Neural progenitor cell (in vitro differentiated cells): ENCODE measurements at regions not wholly inside any gene's neighbourhood (a gene's known extent, or its start where the extent isn't known, plus 50 kb on each side); places are given as distances from the start of the nearest gene placed in this dataset.

Source experiments
- DNase-seq: peaks from one replicate; pipeline ENCODE4 v3.0.0-alpha.2; 2016; ENCODE audit warnings: low spot score
- H2AFZ ChIP-seq: fragments of 200-600 bp; sonication (generic); replicated peaks from 2 replicates; pipeline ENCODE4 v1.6.1; 2016; ENCODE audit warnings: antibody characterized with exemption
- H3F3A ChIP-seq: fragments of 200-600 bp; sonication (generic); 2 replicates; pipeline ENCODE4 v1.6.1; 2016; ENCODE audit warnings: antibody characterized with exemption, low read depth
- H3K27ac ChIP-seq: fragments of 200-600 bp; sonication (generic); 2 replicates; pipeline ENCODE4 v1.5.1; 2016; ENCODE audit warnings: mild to moderate bottlenecking
- H3K27me3 ChIP-seq: fragments of 200-600 bp; sonication (generic); 2 replicates; pipeline ENCODE4 v1.6.1; 2016; ENCODE audit warnings: mild to moderate bottlenecking, moderate library complexity
- H3K36me3 ChIP-seq: fragments of 200-600 bp; sonication (generic); 2 replicates; pipeline ENCODE4 v1.5.1; 2016
- H3K4me1 ChIP-seq: fragments of 200-600 bp; sonication (generic); 2 replicates; pipeline ENCODE4 v1.6.1; 2016; ENCODE audit warnings: mixed run types
- H3K4me2 ChIP-seq: fragments of 200-600 bp; sonication (generic); 2 replicates; pipeline ENCODE4 v1.6.1; 2016
- H3K4me3 ChIP-seq: fragments of 200-600 bp; sonication (generic); 2 replicates; pipeline ENCODE4 v1.5.1; 2016
- H3K79me2 ChIP-seq: fragments of 200-600 bp; sonication (generic); 2 replicates; pipeline ENCODE4 v1.6.1; 2016; ENCODE audit warnings: low read depth
- H3K9ac ChIP-seq: fragments of 200-600 bp; sonication (generic); 2 replicates; pipeline ENCODE4 v1.6.1; 2016
- H3K9me3 ChIP-seq: fragments of 200-600 bp; sonication (generic); 2 replicates; pipeline ENCODE4 v1.5.1; 2016; ENCODE audit warnings: low read depth
- H4K20me1 ChIP-seq: fragments of 200-600 bp; sonication (generic); 2 replicates; pipeline ENCODE4 v1.6.1; 2016; ENCODE audit warnings: low read depth
- H3K27ac Mint-ChIP-seq: 3 replicates; pipeline ENCODE4 v1.8.0; 2021; ENCODE audit warnings: mixed read lengths
- H3K27me3 Mint-ChIP-seq: 2 replicates; pipeline ENCODE4 v1.8.0; 2022; ENCODE audit warnings: low read depth, mild to moderate bottlenecking, inconsistent platforms, moderate library complexity, mixed read lengths; ENCODE audit not compliant: insufficient read depth
- H3K36me3 Mint-ChIP-seq: 3 replicates; pipeline ENCODE4 v1.8.0; 2021; ENCODE audit warnings: mixed read lengths
- H3K4me1 Mint-ChIP-seq: 3 replicates; pipeline ENCODE4 v1.8.0; 2021; ENCODE audit warnings: mixed read lengths
- H3K4me3 Mint-ChIP-seq: 3 replicates; pipeline ENCODE4 v1.8.0; 2021; ENCODE audit warnings: mild to moderate bottlenecking, moderate library complexity, mixed read lengths
- H3K9me3 Mint-ChIP-seq: 3 replicates; pipeline ENCODE4 v1.8.0; 2020; ENCODE audit warnings: mixed read lengths
- CTCF ChIP-seq: fragments of 200-600 bp; sonication (generic); IDR thresholded peaks from 2 replicates; pipeline ENCODE4 v1.5.1; 2017; ENCODE audit warnings: antibody characterized with exemption, mild to moderate bottlenecking
- EZH2 ChIP-seq: fragments of 200-600 bp; sonication (generic); IDR thresholded peaks from 2 replicates; pipeline ENCODE4 v1.6.1; 2017; ENCODE audit warnings: antibody characterized with exemption, mild to moderate bottlenecking, moderate library complexity
- EZH2phosphoT487 ChIP-seq: fragments of 200-600 bp; sonication (generic); IDR thresholded peaks from 2 replicates; pipeline ENCODE4 v1.6.1; 2017; ENCODE audit warnings: antibody characterized with exemption

GRCh38 chr22:27195094-27195493 is 537.7 kb downstream of the MIAT start:
- Mint-ChIP-seq H3K27ac (peak overlapping the region; percentile 57), H3K36me3 (no peaks in the 10 kb centered on the region), H3K4me1 (peaks cover 7% of the 10 kb centered on the region), H3K27me3 (peaks cover 12% of the 10 kb centered on the region), H3K4me3 (no peak overlapping the region), H3K9me3 (peaks cover 8% of the 10 kb centered on the region)
- peaks cover 4% of the 10 kb centered on the region for H3K9me3 ChIP-seq
- TF ChIP-seq EZH2phosphoT487: no peak
- TF ChIP-seq CTCF: no peak
- TF ChIP-seq EZH2: no peak
- no peak overlapping the region for H3K4me3 ChIP-seq
- no peak overlapping the region for H3K9ac ChIP-seq
- no peaks in the 10 kb centered on the region for H3K27me3 ChIP-seq
- peaks cover 3% of the 10 kb centered on the region for H3F3A ChIP-seq
- no peak overlapping the region for H2AFZ ChIP-seq
- no peak overlapping the region for H3K4me2 ChIP-seq
- no peak overlapping the region for H3K27ac ChIP-seq
- no peaks in the 10 kb centered on the region for H3K79me2 ChIP-seq
- H4K20me1 ChIP-seq: no peaks in the 10 kb centered on the region
- no peak for DNase-seq
- H3K4me1 ChIP-seq: no peaks in the 10 kb centered on the region
- H3K36me3 ChIP-seq: no peaks in the 10 kb centered on the region

- H3K27ac ChIP-seq: no peak overlapping the region
- peaks cover 3% of the 10 kb centered on the region for H3F3A ChIP-seq
- Mint-ChIP-seq H3K27me3 (peaks cover 12% of the 10 kb centered on the region), H3K4me3 (no peak overlapping the region), H3K9me3 (peaks cover 8% of the 10 kb centered on the region), H3K4me1 (peaks cover 9% of the 10 kb centered on the region), H3K27ac (no peak overlapping the region), H3K36me3 (no peaks in the 10 kb centered on the region)
- no peaks in the 10 kb centered on the region for H3K79me2 ChIP-seq
- no peaks in the 10 kb centered on the region for H3K4me1 ChIP-seq
- no peaks in the 10 kb centered on the region for H3K27me3 ChIP-seq
- TF ChIP-seq EZH2phosphoT487 (no peak), EZH2 (no peak), CTCF (no peak)
- no peak overlapping the region for H2AFZ ChIP-seq
- no peak overlapping the region for H3K4me3 ChIP-seq
- no peak for DNase-seq
- H4K20me1 ChIP-seq: no peaks in the 10 kb centered on the region
- no peak overlapping the region for H3K9ac ChIP-seq
- no peaks in the 10 kb centered on the region for H3K36me3 ChIP-seq
- H3K9me3 ChIP-seq: peaks cover 4% of the 10 kb centered on the region
- no peak overlapping the region for H3K4me2 ChIP-seq
Measured at GRCh38 chr22:27195494-27195893, 538.1 kb downstream of the MIAT start.

GRCh38 chr22:27196606-27197005 is 539.2 kb downstream of the MIAT start:
- peaks cover 12% of the 10 kb centered on the region for H3K27me3 Mint-ChIP-seq
- Histone ChIP-seq H3K4me2 (no peak overlapping the region), H4K20me1 (no peaks in the 10 kb centered on the region), H3K79me2 (no peaks in the 10 kb centered on the region), H3K4me1 (peaks cover 7% of the 10 kb centered on the region), H3K27ac (no peak overlapping the region), H3K4me3 (no peak overlapping the region), H3K9me3 (no peaks in the 10 kb centered on the region), H3K27me3 (no peaks in the 10 kb centered on the region), H2AFZ (no peak overlapping the region), H3K36me3 (no peaks in the 10 kb centered on the region), H3K9ac (no peak overlapping the region), H3F3A (peaks cover 3% of the 10 kb centered on the region)
- peaks cover 4% of the 10 kb centered on the region for H3K9me3 Mint-ChIP-seq
- H3K36me3 Mint-ChIP-seq: no peaks in the 10 kb centered on the region
- H3K4me3 Mint-ChIP-seq: no peak overlapping the region
- no peak for TF ChIP-seq CTCF
- no peak for TF ChIP-seq EZH2
- no peak for TF ChIP-seq EZH2phosphoT487
- peaks cover 15% of the 10 kb centered on the region for H3K4me1 Mint-ChIP-seq
- no peak for DNase-seq
- no peak overlapping the region for H3K27ac Mint-ChIP-seq

GRCh38 chr22:27197052-27197451 is 539.7 kb downstream of the MIAT start:
- Mint-ChIP-seq H3K36me3 (no peaks in the 10 kb centered on the region), H3K9me3 (peaks cover 2% of the 10 kb centered on the region), H3K4me3 (no peak overlapping the region), H3K4me1 (peaks cover 19% of the 10 kb centered on the region), H3K27me3 (peaks cover 12% of the 10 kb centered on the region), H3K27ac (no peak overlapping the region)
- Histone ChIP-seq H3K27me3 (no peaks in the 10 kb centered on the region), H3K9me3 (no peaks in the 10 kb centered on the region), H3K4me3 (no peak overlapping the region), H3K36me3 (no peaks in the 10 kb centered on the region), H3K4me1 (peaks cover 11% of the 10 kb centered on the region), H3K4me2 (no peak overlapping the region), H3F3A (peaks cover 3% of the 10 kb centered on the region), H4K20me1 (no peaks in the 10 kb centered on the region), H3K9ac (no peak overlapping the region), H3K27ac (no peak overlapping the region), H3K79me2 (no peaks in the 10 kb centered on the region), H2AFZ (no peak overlapping the region)
- TF ChIP-seq EZH2: no peak
- TF ChIP-seq EZH2phosphoT487: no peak
- TF ChIP-seq CTCF: no peak
- no peak for DNase-seq
